Progenitor cell of endocrine pancreas (in vitro differentiated cells): ENCODE measurements at regions not wholly inside any gene's neighbourhood (a gene's known extent, or its start where the extent isn't known, plus 50 kb on each side); places are given as distances from the start of the nearest gene placed in this dataset.
"Not testable (repeated sequence)": the region's sequence is repeated elsewhere in the genome, so short reads cannot be mapped to it uniquely, and the experiment has no call there.

Experiments
- DNase-seq: peaks from one replicate; pipeline ENCODE4 v3.0.0; 2021; ENCODE audit warnings: low spot score; ENCODE audit not compliant: unreplicated experiment
- H3K27ac Mint-ChIP-seq: 2 replicates; pipeline ENCODE4 v1.8.0; 2021; ENCODE audit warnings: mild to moderate bottlenecking, moderate library complexity, mixed read lengths
- H3K27me3 Mint-ChIP-seq: 2 replicates; pipeline ENCODE4 v1.8.0; 2021; ENCODE audit warnings: mixed read lengths
- H3K36me3 Mint-ChIP-seq: 2 replicates; pipeline ENCODE4 v1.8.0; 2022; ENCODE audit warnings: mixed read lengths; ENCODE audit not compliant: insufficient read depth
- H3K4me1 Mint-ChIP-seq: 2 replicates; pipeline ENCODE4 v1.8.0; 2021; ENCODE audit warnings: low read depth, mixed read lengths
- H3K4me3 Mint-ChIP-seq: 2 replicates; pipeline ENCODE4 v1.8.0; 2021; ENCODE audit warnings: low read depth, mild to moderate bottlenecking, moderate library complexity, mixed read lengths
- H3K9me3 Mint-ChIP-seq: 2 replicates; pipeline ENCODE4 v1.8.0; 2021; ENCODE audit warnings: low read depth, mixed read lengths
- CTCF ChIP-seq: fragments of 200-600 bp; sonication (generic); IDR thresholded peaks from one replicate; pipeline ENCODE4 v1.5.0; 2021; ENCODE audit warnings: antibody characterized with exemption, mild to moderate bottlenecking; ENCODE audit not compliant: unreplicated experiment

- H3K27ac Mint-ChIP-seq: no peak overlapping the region
- no peak overlapping the region for H3K4me3 Mint-ChIP-seq
- DNase-seq: no peak
- no peaks in the 10 kb centered on the region for H3K27me3 Mint-ChIP-seq
- no peaks in the 10 kb centered on the region for H3K9me3 Mint-ChIP-seq
- H3K4me1 Mint-ChIP-seq: no peaks in the 10 kb centered on the region
- no peaks in the 10 kb centered on the region for H3K36me3 Mint-ChIP-seq
- no peak for TF ChIP-seq CTCF
Observed at GRCh38 chrX:5305452-5305851, 923.2 kb downstream of the NLGN4X start.

GRCh38 chrX:5295004-5295403 lies 933.7 kb downstream of the NLGN4X start:
- TF ChIP-seq CTCF: no peak
- no peak for DNase-seq
- no peak overlapping the region for H3K4me3 Mint-ChIP-seq

GRCh38 chrX:5290635-5291034 lies 938.0 kb downstream of the NLGN4X start:
- Mint-ChIP-seq H3K36me3 (no peaks in the 10 kb centered on the region), H3K4me3 (no peak overlapping the region), H3K27me3 (no peaks in the 10 kb centered on the region), H3K27ac (no peak overlapping the region), H3K4me1 (peaks cover 2% of the 10 kb centered on the region), H3K9me3 (peaks cover 19% of the 10 kb centered on the region)
- DNase-seq: no peak
- no peak for TF ChIP-seq CTCF

More at GRCh38 chrX:5295004-5295403, 933.7 kb downstream of the NLGN4X start:
- H3K27ac Mint-ChIP-seq: no peak overlapping the region
- H3K9me3 Mint-ChIP-seq: peaks cover 3% of the 10 kb centered on the region
- no peaks in the 10 kb centered on the region for H3K27me3 Mint-ChIP-seq
- H3K4me1 Mint-ChIP-seq: peaks cover 2% of the 10 kb centered on the region
- H3K36me3 Mint-ChIP-seq: no peaks in the 10 kb centered on the region

GRCh38 chrX:5289949-5290348 lies 938.7 kb downstream of the NLGN4X start:
- H3K9me3 Mint-ChIP-seq: peaks cover 19% of the 10 kb centered on the region
- H3K27me3 Mint-ChIP-seq, DNase-seq, H3K36me3 Mint-ChIP-seq, H3K4me3 Mint-ChIP-seq, H3K4me1 Mint-ChIP-seq, H3K27ac Mint-ChIP-seq: not testable (repeated sequence)

GRCh38 chrX:5278908-5279307 lies 949.8 kb downstream of the NLGN4X start:
- no peak for TF ChIP-seq CTCF
- Mint-ChIP-seq H3K27ac (no peak overlapping the region), H3K9me3 (peaks cover 4% of the 10 kb centered on the region), H3K27me3 (no peaks in the 10 kb centered on the region), H3K4me1 (no peaks in the 10 kb centered on the region), H3K36me3 (no peaks in the 10 kb centered on the region), H3K4me3 (no peak overlapping the region)
- no peak for DNase-seq

- Mint-ChIP-seq H3K27ac (no peak overlapping the region), H3K4me1 (no peaks in the 10 kb centered on the region), H3K27me3 (no peaks in the 10 kb centered on the region), H3K4me3 (no peak overlapping the region), H3K9me3 (no peaks in the 10 kb centered on the region), H3K36me3 (no peaks in the 10 kb centered on the region)
- no peak for DNase-seq
- no peak for TF ChIP-seq CTCF
Observed at GRCh38 chrX:5265324-5265850, 963.3 kb downstream of the NLGN4X start.
